ENCODE measurements at regions not wholly inside any gene's neighbourhood (a gene's known extent, or its start where the extent isn't known, plus 50 kb on each side); places are given as distances from the start of the nearest gene placed in this dataset.

DNA sequence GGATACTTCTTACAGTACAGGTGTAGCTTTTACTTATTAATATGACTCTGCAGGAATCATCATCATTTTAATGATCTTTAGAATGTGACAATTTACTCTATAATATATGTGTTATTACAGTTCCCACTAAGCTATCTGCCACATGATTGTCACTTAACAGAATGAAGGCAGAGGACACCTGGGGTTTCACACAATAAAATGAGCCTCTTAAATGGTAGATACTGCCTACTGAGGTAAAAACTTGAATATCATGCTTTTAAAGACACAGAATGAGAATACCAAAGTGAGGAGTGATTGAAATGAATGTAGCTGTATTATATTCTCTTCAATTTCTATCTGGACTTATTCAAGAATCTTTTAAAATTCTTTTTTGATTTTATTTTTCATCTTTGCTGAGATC lies 1255.3 kb upstream of the LRRN3 start:
- peaks cover 11% of the 10 kb centered on the region for H3K9me3 Mint-ChIP-seq
- no peak for DNase-seq (ENCODE audit: low spot score in 2 of 2, unreplicated experiment in 2 of 2)
- no peaks in the 10 kb centered on the region for H3K27me3 Mint-ChIP-seq (ENCODE audit: low read depth)
- no peaks in the 10 kb centered on the region for H3K36me3 Mint-ChIP-seq
- H3K4me3 Mint-ChIP-seq, result no peak overlapping the region
- no peaks in the 10 kb centered on the region for H3K4me1 Mint-ChIP-seq
- TF ChIP-seq CTCF (IDR thresholded peaks at IDR 0.05; ENCODE audit: unreplicated experiment), result no peak
- H3K27ac Mint-ChIP-seq, result no peak overlapping the region

- no peaks in the 10 kb centered on the region for H3K4me1 Mint-ChIP-seq
- peaks cover 11% of the 10 kb centered on the region for H3K9me3 Mint-ChIP-seq
- H3K27ac Mint-ChIP-seq, result no peak overlapping the region
- no peaks in the 10 kb centered on the region for H3K36me3 Mint-ChIP-seq
- H3K27me3 Mint-ChIP-seq (ENCODE audit: low read depth), result no peaks in the 10 kb centered on the region
- TF ChIP-seq CTCF (IDR thresholded peaks at IDR 0.05; ENCODE audit: unreplicated experiment), result no peak
- DNase-seq (ENCODE audit: low spot score in 2 of 2, unreplicated experiment in 2 of 2), result no peak
- no peak overlapping the region for H3K4me3 Mint-ChIP-seq
Measured at GRCh38 chr7:109836016-109836415, 1254.9 kb upstream of the LRRN3 start.

GRCh38 chr7:109842386-109842785 lies 1248.5 kb upstream of the LRRN3 start:
- no peak for TF ChIP-seq CTCF (IDR thresholded peaks at IDR 0.05; ENCODE audit: unreplicated experiment)
- Mint-ChIP-seq H3K27ac (no peak overlapping the region), H3K9me3 (peaks cover 7% of the 10 kb centered on the region), H3K36me3 (no peaks in the 10 kb centered on the region), H3K4me1 (peaks cover 13% of the 10 kb centered on the region), H3K4me3 (no peak overlapping the region), H3K27me3 (ENCODE audit: low read depth) (no peaks in the 10 kb centered on the region)
- DNase-seq (ENCODE audit: low spot score in 2 of 2, unreplicated experiment in 2 of 2), result no peak

GRCh38 chr7:109844362-109844761 lies 1246.6 kb upstream of the LRRN3 start:
- Mint-ChIP-seq H3K27me3 (ENCODE audit: low read depth) (no peaks in the 10 kb centered on the region), H3K4me1 (peaks cover 13% of the 10 kb centered on the region), H3K4me3 (no peak overlapping the region), H3K27ac (no peak overlapping the region), H3K36me3 (no peaks in the 10 kb centered on the region), H3K9me3 (no peaks in the 10 kb centered on the region)
- no peak for DNase-seq (ENCODE audit: low spot score in 2 of 2, unreplicated experiment in 2 of 2)
- no peak for TF ChIP-seq CTCF (IDR thresholded peaks at IDR 0.05; ENCODE audit: unreplicated experiment)

- DNase-seq (ENCODE audit: low spot score in 2 of 2, unreplicated experiment in 2 of 2), result no peak
- Mint-ChIP-seq H3K4me1 (no peaks in the 10 kb centered on the region), H3K27me3 (ENCODE audit: low read depth) (no peaks in the 10 kb centered on the region), H3K9me3 (peaks cover 12% of the 10 kb centered on the region), H3K4me3 (no peak overlapping the region), H3K27ac (no peak overlapping the region), H3K36me3 (no peaks in the 10 kb centered on the region)
- no peak for TF ChIP-seq CTCF (IDR thresholded peaks at IDR 0.05; ENCODE audit: unreplicated experiment)
Measured at GRCh38 chr7:109864230-109864629, 1226.7 kb upstream of the LRRN3 start.

DNA sequence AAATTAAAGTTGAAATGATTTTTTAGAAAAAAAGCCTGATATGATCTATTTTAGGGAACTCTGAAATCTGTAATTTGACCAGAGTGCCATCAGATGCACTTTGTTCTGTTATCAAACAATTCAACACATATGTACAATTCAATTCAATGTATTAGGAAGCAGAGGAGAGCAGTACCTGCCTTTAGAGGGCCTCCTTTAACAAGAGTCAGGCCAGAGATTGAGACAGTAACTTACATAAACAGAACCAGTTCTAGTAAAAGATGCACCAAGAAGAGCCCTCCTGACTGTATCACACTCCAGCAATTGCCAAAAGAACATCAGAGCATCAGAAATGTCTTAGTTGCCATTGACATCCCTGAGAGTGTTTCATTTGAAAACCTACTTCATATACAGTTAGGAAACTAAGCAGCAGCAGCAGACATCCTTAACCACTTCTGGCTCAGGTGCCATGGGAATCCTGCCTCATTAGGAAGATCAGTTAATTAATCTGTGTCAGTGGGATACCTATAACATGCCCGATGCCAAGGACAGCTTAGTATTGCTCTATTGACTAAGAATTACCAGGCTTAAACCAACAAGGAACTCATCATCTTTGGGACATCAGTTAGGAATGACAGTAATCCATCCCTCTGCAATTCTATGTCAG lies 1222.6 kb upstream of the LRRN3 start:
- no peak overlapping the region for H3K4me3 Mint-ChIP-seq
- no peak overlapping the region for H3K27ac Mint-ChIP-seq
- TF ChIP-seq CTCF (IDR thresholded peaks at IDR 0.05; ENCODE audit: unreplicated experiment), result no peak
- H3K36me3 Mint-ChIP-seq, result no peaks in the 10 kb centered on the region
- no peaks in the 10 kb centered on the region for H3K27me3 Mint-ChIP-seq (ENCODE audit: low read depth)
- H3K4me1 Mint-ChIP-seq, result no peaks in the 10 kb centered on the region
- DNase-seq (ENCODE audit: low spot score in 2 of 2, unreplicated experiment in 2 of 2), result no peak
- no peaks in the 10 kb centered on the region for H3K9me3 Mint-ChIP-seq

Data from mesothelial cell of epicardium (in vitro differentiated cells).